Esophagus muscularis mucosa (tissue), 4 donors: ENCODE measurements at regions not wholly inside any gene's neighbourhood (a gene's known extent, or its start where the extent isn't known, plus 50 kb on each side); places are given as distances from the start of the nearest gene placed in this dataset.

Experiments
- DNase-seq: peaks from one replicate; pipeline ENCODE4 v3.0.0-alpha.2; 2017; ENCODE audit errors: extremely low spot score
- H3K27ac ChIP-seq, 4 donors: fragments of 200-600 bp; sonication (generic); replicated peaks in 1 of 4; 1 replicate in 3 of 4; 2 replicates in 1 of 4; pipeline ENCODE4 v1.5.1; 2016 to 2019; ENCODE audit warnings: mild to moderate bottlenecking in 1 of 4
- H3K27me3 ChIP-seq, 4 donors: fragments of 200-600 bp; sonication (generic); one replicate each; pipeline versions ENCODE4 v1.5.1 to v1.6.0; 2016 to 2019
- H3K36me3 ChIP-seq, 4 donors: fragments of 200-600 bp; sonication (generic); one replicate each; pipeline ENCODE4 v1.5.1; 2016 to 2019
- H3K4me1 ChIP-seq, 4 donors: fragments of 200-600 bp; sonication (generic); one replicate each; pipeline ENCODE4 v1.5.1; 2016 to 2019
- H3K4me3 ChIP-seq, 4 donors: fragments of 200-600 bp; sonication (generic); 1 replicate in 2 of 4; 2 replicates in 2 of 4; pipeline ENCODE4 v1.5.1; 2016 to 2019; ENCODE audit warnings: mild to moderate bottlenecking in 4 of 4, moderate library complexity in 1 of 4
- H3K9me3 ChIP-seq, 4 donors: fragments of 200-600 bp; sonication (generic); 1 replicate in 3 of 4; 2 replicates in 1 of 4; pipeline ENCODE4 v1.5.1; 2016 to 2019
- CTCF ChIP-seq, 3 experiments: fragments of 200-600 bp in 2 of 3; fragments of 450-650 bp in 1 of 3; sonication (generic) in 2 of 3; IDR thresholded peaks; one replicate each; pipeline ENCODE4 v1.5.1; 2017 to 2019; ENCODE audit warnings: antibody characterized with exemption in 3 of 3, mild to moderate bottlenecking in 2 of 3, moderate library complexity in 1 of 3
- EP300 ChIP-seq: sonication (generic); formaldehyde crosslinking; IDR thresholded peaks from one replicate; pipeline ENCODE4 v1.6.1; 2017; ENCODE audit warnings: antibody characterized with exemption
- POLR2A ChIP-seq: fragments of 450-650 bp; IDR thresholded peaks from one replicate; pipeline ENCODE4 v1.6.1; 2017; ENCODE audit warnings: antibody characterized with exemption, moderate library complexity, mild to moderate bottlenecking, low read depth
- POLR2AphosphoS5 ChIP-seq, 2 donors: sonication (generic); formaldehyde crosslinking; IDR thresholded peaks; one replicate each; pipeline ENCODE4 v1.6.1; 2017; ENCODE audit warnings: antibody characterized with exemption in 2 of 2
- WGBS: methylation state at CpG from one replicate; pipeline ENCODE4 v1.1.5; 2018; 5-methylcytosine and 5-hydroxymethylcytosine counted together
- intact Hi-C: fragments of 100-400 bp; cut with DNase I; formaldehyde crosslinking; loops from one replicate; pipeline ENCODE4 v1.15.1; 2023

GRCh38 chr9:113664181-113664875 is 200.8 kb downstream of the RGS3 start:
- TF ChIP-seq CTCF (IDR thresholded peaks at IDR 0.05) (no peak), POLR2AphosphoS5 (IDR thresholded peaks at IDR 0.05) (no peak), POLR2A (no peak), EP300 (no peak)
- no peak overlapping the region for H3K27ac ChIP-seq
- whole genome bisulfite sequencing: 78% methylated on average over 16 of the region's 16 CpGs
- no peak for DNase-seq
- no peaks in the 10 kb centered on the region for H3K36me3 ChIP-seq
- H3K4me3 ChIP-seq: no peak overlapping the region
- H3K9me3 ChIP-seq: no peaks in the 10 kb centered on the region
- no peaks in the 10 kb centered on the region for H3K4me1 ChIP-seq
- H3K27me3 ChIP-seq: peaks cover 0 to 13% (median 0%) of the 10 kb centered on the region in 4 donors
- intact Hi-C loops: no loop called here

DNA sequence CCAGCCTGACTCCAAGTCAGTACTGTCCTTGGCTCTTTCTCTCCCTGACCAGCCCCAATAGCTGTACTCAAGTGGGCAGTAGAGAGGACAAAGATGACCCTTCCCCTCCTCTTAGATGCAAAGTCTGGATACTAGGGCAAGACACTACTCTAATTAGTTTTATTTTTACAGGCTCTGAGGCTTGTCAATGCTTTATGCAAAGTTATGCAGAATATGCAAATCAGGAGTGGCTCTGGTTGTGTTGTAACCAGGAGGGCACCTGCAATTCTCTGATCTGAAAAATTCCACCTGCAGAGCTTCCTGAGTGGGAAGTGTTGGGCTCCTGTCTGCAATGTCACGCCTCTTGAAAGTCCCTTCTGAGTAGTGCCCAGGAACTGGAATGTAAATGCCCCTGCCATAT is 201.5 kb downstream of the RGS3 start:
- H3K4me1 ChIP-seq: no peaks in the 10 kb centered on the region
- 90% methylated on average over 1 of the region's 1 CpG for WGBS
- no peak overlapping the region for H3K4me3 ChIP-seq
- intact Hi-C loops: no loop called here
- no peak for DNase-seq
- TF ChIP-seq CTCF (IDR thresholded peaks at IDR 0.05) (no peak), EP300 (no peak), POLR2AphosphoS5 (IDR thresholded peaks at IDR 0.05) (no peak), POLR2A (no peak)
- H3K36me3 ChIP-seq: no peaks in the 10 kb centered on the region
- H3K27ac ChIP-seq: no peak overlapping the region
- peaks cover 0 to 6% (median 0%) of the 10 kb centered on the region in 4 donors for H3K27me3 ChIP-seq
- no peaks in the 10 kb centered on the region for H3K9me3 ChIP-seq

- H3K9me3 ChIP-seq: no peaks in the 10 kb centered on the region
- no peaks in the 10 kb centered on the region for H3K4me1 ChIP-seq
- DNase-seq: no peak
- TF ChIP-seq POLR2AphosphoS5 (IDR thresholded peaks at IDR 0.05) (no peak), EP300 (no peak), POLR2A (no peak), CTCF (IDR thresholded peaks at IDR 0.05) (no peak)
- H3K36me3 ChIP-seq: no peaks in the 10 kb centered on the region
- intact Hi-C loops: no loop called here
- H3K4me3 ChIP-seq: no peak overlapping the region
- H3K27me3 ChIP-seq: no peaks in the 10 kb centered on the region
- no peak overlapping the region for H3K27ac ChIP-seq
- WGBS: 92% methylated on average over 7 of the region's 7 CpGs
Observed at GRCh38 chr9:113665756-113666155, 202.2 kb downstream of the RGS3 start.

GRCh38 chr9:113668061-113668460 is 204.5 kb downstream of the RGS3 start:
- 78% methylated on average over 3 of the region's 3 CpGs for whole genome bisulfite sequencing

More at GRCh38 chr9:113668061-113668460, 204.5 kb downstream of the RGS3 start:
- H3K4me3 ChIP-seq: no peak overlapping the region
- no peaks in the 10 kb centered on the region for H3K4me1 ChIP-seq
- H3K27me3 ChIP-seq: peaks cover 0 to 3% (median 0%) of the 10 kb centered on the region in 4 donors
- H3K36me3 ChIP-seq: no peaks in the 10 kb centered on the region
- intact Hi-C loops: no loop called here
- no peak for TF ChIP-seq CTCF (IDR thresholded peaks at IDR 0.05)
- TF ChIP-seq POLR2A: no peak
- TF ChIP-seq POLR2AphosphoS5 (IDR thresholded peaks at IDR 0.05): no peak
- TF ChIP-seq EP300: no peak
- no peak overlapping the region for H3K27ac ChIP-seq
- DNase-seq: no peak
- no peaks in the 10 kb centered on the region for H3K9me3 ChIP-seq
